Astrocyte of the spinal cord (primary cell): ENCODE measurements at regions not wholly inside any gene's neighbourhood (a gene's known extent, or its start where the extent isn't known, plus 50 kb on each side); places are given as distances from the start of the nearest gene placed in this dataset.

ENCODE experiments used
- DNase-seq: peaks from one replicate; pipeline ENCODE4 v3.0.0; 2011; ENCODE audit warnings: low read depth, low spot score
- H3K4me3 ChIP-seq: 2 replicates; pipeline ENCODE4 v1.5.1; 2011; ENCODE audit warnings: low read depth, mild to moderate bottlenecking, low read length, moderate library complexity
- in situ Hi-C: cut with HindIII; loops from 2 replicates; pipeline ENCODE4 v1.10.0; 2017; ENCODE audit warnings: low sequenced_read_pairs
- TF ChIP-seq, protein P1 (sequence below): IDR thresholded peaks from 2 replicates; pipeline ENCODE4 v1.5.1; 2012; ENCODE audit warnings: low read depth, mild to moderate bottlenecking, low read length, inconsistent platforms

DNA sequence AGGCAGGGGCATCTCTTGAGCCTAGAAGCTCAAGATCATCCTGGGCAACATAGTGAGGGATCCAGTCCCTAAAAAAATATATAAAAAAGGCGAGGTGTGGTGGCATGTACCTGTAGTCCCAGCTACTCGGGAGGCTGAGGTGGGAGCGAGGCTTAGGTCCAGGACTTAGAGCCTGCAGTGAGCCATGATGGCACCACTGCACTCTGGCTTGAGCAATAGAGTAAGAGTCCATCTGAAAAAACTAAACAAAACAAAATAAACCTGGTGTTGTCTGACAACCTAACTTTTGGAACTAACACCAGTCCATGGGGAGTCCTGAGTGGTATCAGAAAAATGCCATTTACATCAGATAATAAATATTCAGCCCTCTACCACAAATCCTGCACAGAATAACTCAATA, 110.1 kb upstream of the NRIP1 start:
- TF ChIP-seq, protein P1, sequence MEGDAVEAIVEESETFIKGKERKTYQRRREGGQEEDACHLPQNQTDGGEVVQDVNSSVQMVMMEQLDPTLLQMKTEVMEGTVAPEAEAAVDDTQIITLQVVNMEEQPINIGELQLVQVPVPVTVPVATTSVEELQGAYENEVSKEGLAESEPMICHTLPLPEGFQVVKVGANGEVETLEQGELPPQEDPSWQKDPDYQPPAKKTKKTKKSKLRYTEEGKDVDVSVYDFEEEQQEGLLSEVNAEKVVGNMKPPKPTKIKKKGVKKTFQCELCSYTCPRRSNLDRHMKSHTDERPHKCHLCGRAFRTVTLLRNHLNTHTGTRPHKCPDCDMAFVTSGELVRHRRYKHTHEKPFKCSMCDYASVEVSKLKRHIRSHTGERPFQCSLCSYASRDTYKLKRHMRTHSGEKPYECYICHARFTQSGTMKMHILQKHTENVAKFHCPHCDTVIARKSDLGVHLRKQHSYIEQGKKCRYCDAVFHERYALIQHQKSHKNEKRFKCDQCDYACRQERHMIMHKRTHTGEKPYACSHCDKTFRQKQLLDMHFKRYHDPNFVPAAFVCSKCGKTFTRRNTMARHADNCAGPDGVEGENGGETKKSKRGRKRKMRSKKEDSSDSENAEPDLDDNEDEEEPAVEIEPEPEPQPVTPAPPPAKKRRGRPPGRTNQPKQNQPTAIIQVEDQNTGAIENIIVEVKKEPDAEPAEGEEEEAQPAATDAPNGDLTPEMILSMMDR, result no peak
- H3K4me3 ChIP-seq, result no peak overlapping the region
- no peak for DNase-seq
- in situ Hi-C loops, result no loop called here

DNA sequence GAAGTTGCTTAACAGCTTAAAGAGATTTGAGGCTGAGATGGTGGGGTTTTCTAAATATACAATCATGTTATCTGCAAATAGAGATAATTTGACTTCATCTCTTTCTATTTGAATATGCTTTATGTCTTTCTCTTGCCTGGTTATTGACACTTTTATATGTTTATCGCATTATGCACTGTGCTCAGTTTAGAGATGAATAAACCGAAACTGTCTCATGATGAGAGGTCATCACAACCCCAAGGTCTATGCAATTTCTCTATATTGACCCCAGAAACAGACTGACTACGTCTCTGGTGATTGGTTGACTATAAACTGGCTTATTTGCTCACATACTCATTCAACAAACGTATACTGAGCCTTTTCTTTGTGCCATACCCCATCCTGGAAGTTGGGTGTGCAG, 117.9 kb upstream of the NRIP1 start:
- DNase-seq, result no peak
- TF ChIP-seq, protein P1, result no peak
- H3K4me3 ChIP-seq, result no peak overlapping the region
- in situ Hi-C loops, result no loop called here

DNA sequence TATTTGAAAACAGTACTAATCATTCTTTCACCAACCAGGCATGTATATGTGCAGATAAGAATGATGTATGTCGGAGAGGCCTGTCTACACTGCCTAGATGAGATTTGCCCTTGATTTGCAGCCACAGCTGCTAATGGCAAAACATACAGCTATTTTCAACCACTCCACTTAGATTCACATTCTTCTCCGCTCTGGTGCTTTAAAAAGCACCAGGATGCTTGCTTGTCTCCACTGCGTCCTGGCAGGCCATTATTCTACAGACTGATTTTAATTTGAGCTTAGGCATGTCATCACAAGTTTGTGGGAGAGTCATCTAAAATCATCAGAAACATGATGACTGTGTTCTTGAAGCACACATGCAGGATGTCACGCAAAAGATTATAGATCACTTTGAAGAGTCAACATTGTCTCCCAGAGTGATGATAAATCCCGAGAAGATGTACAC, 119.0 kb upstream of the NRIP1 start:
- TF ChIP-seq, protein P1, result no peak

DNA sequence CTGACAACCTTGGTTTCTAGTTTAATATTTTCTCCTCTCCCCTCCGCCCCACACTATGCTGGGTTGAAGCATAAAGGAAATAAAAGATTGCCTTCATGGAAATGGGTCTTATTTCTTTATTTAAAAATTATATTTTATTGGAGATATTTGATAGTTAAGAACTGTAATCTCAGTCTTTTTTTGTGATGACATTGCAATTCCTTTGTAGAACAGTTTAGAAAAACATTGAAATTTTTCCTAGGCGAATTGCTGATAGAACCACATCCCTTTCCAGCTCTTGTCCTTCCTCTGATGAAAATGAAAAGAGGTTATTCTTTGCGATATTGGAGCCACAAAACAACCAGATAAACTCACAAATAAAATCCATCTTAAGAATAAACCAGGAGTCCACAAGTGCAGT, 125.6 kb upstream of the NRIP1 start:
- H3K4me3 ChIP-seq, result no peak overlapping the region
- no peak for DNase-seq
- in situ Hi-C loops, result no loop called here
- TF ChIP-seq, protein P1, result no peak

More for the DNA sequence above, 119.0 kb upstream of the NRIP1 start:
- H3K4me3 ChIP-seq, result no peak overlapping the region
- no peak for DNase-seq
- in situ Hi-C loops, result no loop called here

DNA sequence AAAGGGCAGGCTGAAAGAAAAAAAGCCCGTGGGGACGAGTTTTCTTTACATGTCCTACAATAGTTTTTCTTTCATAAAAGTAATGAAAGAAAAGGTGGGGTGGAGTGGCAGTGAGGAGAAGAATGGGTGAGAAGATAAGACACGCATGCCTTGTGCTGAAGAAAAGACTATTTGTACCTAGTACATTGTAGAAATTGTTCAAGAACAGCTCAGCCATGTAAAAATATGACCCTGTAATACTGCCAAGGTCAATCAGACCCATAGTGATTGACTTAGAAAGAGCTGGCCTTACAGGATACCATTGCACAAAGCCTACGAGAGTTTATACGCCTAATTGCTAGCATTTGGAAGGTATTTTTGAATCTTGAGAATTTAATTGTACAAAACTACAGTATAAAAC, 126.0 kb upstream of the NRIP1 start:
- in situ Hi-C loops, result no loop called here
- TF ChIP-seq, protein P1, result no peak
- no peak for DNase-seq
- H3K4me3 ChIP-seq, result no peak overlapping the region

DNA sequence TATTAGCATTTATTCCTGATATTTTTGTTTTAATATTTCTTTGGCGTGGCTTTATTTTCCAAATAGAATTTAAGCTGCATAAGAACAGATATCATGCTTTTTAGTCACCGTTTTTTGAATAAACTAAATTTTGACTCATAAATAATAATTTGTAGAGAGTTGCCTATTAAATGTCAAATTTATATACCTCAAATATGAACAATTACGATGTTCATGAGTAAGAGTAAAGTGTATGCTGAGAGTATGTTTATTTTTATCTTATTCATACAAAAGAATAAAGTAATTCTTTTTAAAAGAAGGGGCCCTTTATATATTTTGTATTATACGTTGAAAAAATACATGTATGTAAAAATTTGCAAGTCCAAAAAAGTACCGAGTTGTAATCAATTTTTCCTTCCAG, 126.5 kb upstream of the NRIP1 start:
- in situ Hi-C loops, result no loop called here
- TF ChIP-seq, protein P1, result no peak

DNA sequence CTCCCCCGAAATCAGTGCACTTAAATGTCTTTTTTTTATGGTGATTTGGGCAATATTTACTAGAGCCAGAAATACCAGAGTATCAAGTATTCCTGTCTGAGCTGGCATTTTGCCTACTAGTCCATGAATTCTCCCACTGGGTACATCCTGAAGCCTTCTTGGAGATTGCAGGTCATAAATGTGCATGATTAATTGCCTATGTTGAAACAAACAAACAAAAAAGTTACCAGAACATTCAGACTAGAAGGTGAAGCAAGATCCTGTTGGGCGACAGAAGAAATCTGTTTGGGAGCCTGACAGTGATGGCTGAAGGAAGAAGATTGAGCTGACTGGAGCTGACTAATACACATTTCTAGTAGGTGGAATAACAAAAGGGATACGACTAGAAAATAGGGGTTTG, 127.4 kb upstream of the NRIP1 start:
- no peak overlapping the region for H3K4me3 ChIP-seq
- in situ Hi-C loops, result no loop called here
- TF ChIP-seq, protein P1, result no peak
- DNase-seq, result no peak

More for the DNA sequence above, 126.5 kb upstream of the NRIP1 start:
- no peak overlapping the region for H3K4me3 ChIP-seq
- no peak for DNase-seq
